ENCODE measurements at regions not wholly inside any gene's neighbourhood (a gene's known extent, or its start where the extent isn't known, plus 50 kb on each side); places are given as distances from the start of the nearest gene placed in this dataset.

DNA sequence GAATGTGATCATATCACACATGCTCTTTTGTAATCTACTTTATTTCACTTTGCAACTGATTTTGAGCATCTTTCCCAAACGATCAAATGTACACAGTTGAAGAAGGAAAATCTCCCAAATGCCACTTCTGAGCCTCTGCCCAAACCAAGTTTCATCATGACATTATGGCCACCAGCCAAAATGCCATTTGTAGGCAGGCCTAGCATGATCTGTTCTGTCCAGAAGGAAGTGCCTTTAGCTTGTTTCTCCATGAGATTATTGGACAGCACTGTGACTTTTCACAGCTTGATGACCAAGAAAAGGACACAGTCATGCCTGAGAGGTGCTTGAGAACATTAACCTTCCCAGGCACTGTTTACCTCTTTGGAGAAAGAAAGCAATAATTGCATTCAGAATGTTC is 73.2 kb upstream of the PIP5K1B start:
- TF ChIP-seq, protein P1, sequence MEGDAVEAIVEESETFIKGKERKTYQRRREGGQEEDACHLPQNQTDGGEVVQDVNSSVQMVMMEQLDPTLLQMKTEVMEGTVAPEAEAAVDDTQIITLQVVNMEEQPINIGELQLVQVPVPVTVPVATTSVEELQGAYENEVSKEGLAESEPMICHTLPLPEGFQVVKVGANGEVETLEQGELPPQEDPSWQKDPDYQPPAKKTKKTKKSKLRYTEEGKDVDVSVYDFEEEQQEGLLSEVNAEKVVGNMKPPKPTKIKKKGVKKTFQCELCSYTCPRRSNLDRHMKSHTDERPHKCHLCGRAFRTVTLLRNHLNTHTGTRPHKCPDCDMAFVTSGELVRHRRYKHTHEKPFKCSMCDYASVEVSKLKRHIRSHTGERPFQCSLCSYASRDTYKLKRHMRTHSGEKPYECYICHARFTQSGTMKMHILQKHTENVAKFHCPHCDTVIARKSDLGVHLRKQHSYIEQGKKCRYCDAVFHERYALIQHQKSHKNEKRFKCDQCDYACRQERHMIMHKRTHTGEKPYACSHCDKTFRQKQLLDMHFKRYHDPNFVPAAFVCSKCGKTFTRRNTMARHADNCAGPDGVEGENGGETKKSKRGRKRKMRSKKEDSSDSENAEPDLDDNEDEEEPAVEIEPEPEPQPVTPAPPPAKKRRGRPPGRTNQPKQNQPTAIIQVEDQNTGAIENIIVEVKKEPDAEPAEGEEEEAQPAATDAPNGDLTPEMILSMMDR (IDR thresholded peaks at IDR 0.05; ENCODE audit: insufficient read depth, low read depth, low read length), result no peak
- no peak for TF ChIP-seq EZH2 (IDR thresholded peaks at IDR 0.05; ENCODE audit: insufficient read depth, low read length)
